NCI-H82 treated with DMSO at 0.1 percent for 48 hours (cell line): ENCODE measurements at regions not wholly inside any gene's neighbourhood (a gene's known extent, or its start where the extent isn't known, plus 50 kb on each side); places are given as distances from the start of the nearest gene placed in this dataset.

Experiments used
- DNase-seq: peaks from one replicate; lab custom pipeline; 2025; ENCODE audit not compliant: unreplicated experiment; lab: John Stamatoyannopoulos, UW

GRCh38 chr3:31137718-31138465, 243.4 kb upstream of the GADL1 start:
- no peak for DNase-seq

GRCh38 chr3:31140470-31140869, 246.0 kb upstream of the GADL1 start:
- DNase-seq, result no peak

DNA sequence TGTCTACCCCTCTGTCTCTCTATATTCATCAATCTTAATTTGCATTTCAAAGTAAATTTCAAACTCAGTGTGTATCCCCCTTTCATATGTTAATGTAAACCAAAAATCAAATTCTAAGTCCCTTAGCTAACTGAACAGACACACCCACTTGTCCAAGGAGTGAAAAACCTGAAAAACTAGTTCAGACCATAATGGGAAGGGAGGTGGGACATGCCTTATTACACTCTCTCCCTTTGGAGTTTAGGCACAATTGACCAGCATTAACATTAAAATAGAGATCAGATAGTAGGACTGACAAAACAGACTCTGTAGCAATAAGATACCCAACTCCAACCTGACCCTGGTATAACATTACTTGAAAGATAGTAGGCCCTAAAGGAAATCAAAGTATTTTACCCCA, 247.7 kb upstream of the GADL1 start:
- no peak for DNase-seq

DNA sequence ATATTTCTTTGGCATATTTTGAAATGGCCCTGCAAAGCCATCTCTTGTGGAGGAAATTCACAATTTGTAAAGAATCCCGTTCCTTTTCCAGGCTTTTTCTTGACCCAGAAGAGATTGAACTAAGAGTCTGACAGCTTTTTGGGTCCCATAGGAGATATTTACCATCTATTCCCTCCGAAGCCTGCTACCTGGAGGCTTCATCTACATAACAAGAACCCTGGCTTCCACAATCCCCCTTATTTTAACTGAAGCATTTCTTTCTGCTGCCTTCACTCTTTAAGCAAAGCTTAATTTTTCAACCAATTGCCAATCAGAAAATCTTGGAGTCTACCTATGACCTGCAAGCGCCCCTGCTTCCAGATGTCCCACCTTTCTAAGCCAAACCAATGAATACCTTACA, 248.1 kb upstream of the GADL1 start:
- no peak for DNase-seq

- no peak for DNase-seq
Observed at GRCh38 chr3:31145062-31145461, 250.6 kb upstream of the GADL1 start.

DNA sequence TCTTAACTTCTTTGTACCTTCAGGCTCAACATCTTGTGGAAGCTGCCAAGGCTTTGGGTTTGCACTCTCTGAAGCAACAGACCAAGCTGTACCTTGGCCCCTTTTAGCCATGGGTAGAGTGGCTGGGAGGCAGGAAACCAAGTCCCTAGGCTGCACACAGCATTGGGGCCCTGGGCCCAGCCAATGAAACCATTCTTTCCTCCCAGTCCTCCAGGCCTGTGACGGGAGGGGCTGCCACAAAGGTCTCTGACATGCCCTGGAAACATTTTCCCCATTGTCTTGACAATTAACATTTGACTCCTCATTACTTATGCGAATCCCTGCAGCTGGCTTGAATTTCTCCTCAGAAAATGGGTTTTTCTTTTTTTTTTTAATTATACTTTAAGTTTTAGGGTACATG, 253.1 kb upstream of the GADL1 start:
- DNase-seq, result no peak

- DNase-seq, result no peak
Observed at GRCh38 chr3:31157047-31157694, 262.7 kb upstream of the GADL1 start.

- no peak for DNase-seq
Observed at GRCh38 chr3:31157893-31158620, 263.6 kb upstream of the GADL1 start.

- no peak for DNase-seq
Observed at GRCh38 chr3:31159331-31160039, 265.0 kb upstream of the GADL1 start.

DNA sequence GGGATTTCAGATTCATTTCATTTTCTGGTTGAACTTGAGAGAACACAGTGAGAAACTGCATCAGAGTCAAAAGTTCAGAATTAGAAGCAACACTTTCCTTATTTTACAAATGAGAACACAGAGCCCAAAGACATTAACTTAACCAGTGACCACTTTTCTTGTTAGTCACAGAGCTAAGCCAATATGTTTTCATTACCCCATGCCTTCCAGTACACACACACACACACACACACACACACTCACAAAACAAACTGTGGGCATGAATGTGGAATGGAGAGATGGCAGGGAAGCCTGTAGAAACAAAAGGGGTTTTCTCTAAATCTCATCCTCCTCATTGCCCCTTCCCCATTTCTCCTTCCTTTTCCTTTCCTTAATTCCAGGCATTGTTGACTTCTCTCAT, 267.4 kb upstream of the GADL1 start:
- no peak for DNase-seq

GRCh38 chr3:31164381-31164780, 269.9 kb upstream of the GADL1 start:
- DNase-seq, result no peak

DNA sequence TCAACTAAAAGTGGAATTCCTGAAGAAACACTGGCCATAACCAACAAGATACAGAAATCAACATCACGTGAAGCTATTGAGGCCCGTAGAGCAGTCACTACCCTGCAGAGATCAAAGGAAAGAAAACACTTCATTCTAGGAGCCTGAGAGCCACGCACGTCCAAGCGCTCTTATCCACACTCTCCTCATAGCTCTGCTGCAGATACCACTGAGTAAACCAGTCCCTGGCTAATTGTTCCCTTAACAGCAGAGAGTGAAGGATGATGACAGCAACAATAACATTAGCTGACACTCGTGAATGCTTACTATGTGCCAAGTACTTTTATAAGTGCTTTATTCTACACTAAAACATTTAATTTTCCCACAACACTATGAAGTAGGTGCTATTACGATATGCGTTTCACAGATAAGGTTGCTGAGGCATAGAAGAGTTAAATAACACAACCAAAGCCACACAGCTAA, 271.0 kb upstream of the GADL1 start:
- DNase-seq, result no peak

GRCh38 chr3:31166249-31166885, 271.9 kb upstream of the GADL1 start:
- no peak for DNase-seq

DNA sequence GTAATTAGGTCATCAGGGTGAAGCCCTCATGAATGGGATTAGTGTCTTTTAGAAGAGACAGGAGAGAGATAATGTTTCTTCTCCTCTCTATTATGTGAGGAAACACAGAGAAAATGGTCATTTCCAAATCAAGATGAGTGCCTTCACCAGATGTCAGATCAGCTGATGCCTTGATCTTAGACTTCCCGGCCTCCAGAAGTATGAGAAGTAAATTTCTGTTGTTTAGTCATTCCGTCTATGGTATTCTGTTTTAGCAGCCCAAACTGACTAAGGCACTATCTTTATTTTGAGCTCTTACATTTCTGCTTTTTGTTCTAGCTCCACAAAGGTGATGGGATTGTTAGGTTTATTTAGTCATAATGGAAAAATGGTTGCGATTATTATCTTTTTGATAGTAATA, 273.2 kb upstream of the GADL1 start:
- DNase-seq, result no peak

GRCh38 chr3:31170932-31171670, 276.6 kb upstream of the GADL1 start:
- DNase-seq, result no peak

- DNase-seq, result no peak
Observed at GRCh38 chr3:31172336-31172735, 277.9 kb upstream of the GADL1 start.

DNA sequence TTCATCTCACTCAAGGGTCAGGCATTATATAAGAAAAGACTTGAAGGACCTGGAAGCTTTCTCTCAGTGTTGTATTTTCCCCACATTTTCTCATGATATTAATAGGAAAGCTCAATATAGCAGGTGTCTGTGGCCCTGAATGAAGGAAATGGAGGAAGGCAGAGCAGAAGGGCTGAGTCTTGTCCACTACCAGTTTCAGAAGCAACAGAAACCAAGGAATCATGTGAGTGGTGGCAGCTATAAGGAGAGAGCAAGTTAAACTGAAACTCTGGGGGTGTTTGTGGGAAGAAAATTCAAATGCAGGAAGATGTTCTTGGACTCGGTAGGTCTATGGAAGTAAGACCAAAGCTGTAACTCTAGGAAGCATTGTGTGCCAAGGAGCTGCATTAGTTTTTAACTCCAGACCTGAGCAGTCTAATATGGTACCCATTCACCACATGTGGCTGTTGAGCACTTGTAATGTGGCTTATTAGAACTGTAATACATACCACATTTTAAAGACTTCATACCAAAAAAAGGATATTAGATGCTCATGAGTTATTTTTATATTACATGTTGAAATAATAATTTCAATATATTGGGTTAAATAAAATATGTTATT, 278.8 kb upstream of the GADL1 start:
- DNase-seq, result no peak

DNA sequence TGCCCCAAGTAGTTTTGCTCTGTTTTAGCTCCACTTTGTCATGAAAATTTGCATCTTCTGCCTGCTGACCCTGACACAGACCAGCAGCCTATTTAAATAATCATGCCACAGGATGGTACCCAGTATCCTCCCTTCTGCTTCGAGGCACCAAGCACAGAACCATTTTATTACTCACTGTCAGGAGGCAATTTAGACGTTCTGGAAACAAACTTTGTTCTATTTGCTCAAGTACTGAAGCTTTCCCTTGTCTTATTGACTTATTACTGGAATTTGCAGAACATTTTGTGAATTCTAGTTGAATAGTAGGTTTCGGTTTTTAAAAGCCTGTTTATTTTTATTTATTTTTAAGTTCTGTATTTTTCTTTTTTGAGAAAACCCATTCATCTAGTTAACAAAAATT, 279.6 kb upstream of the GADL1 start:
- DNase-seq, result no peak

DNA sequence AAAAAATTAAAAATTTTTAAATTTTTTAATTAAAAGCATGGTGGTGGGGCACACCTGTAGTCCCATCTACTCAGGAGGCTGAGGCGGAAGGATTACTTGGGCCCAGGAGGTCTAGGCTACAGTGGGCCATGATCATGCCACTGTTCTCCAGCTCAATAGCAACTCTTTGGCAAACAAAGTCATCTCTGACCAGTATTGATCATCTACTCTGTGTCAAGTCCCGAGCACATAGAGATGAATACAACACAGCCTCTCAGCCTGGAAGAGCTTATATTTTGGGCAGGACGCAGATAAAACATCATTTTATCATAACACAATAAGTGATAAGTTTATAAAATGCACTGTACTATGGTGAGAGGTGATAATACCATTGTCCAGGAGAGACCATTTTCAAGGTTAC, 281.6 kb upstream of the GADL1 start:
- no peak for DNase-seq

DNA sequence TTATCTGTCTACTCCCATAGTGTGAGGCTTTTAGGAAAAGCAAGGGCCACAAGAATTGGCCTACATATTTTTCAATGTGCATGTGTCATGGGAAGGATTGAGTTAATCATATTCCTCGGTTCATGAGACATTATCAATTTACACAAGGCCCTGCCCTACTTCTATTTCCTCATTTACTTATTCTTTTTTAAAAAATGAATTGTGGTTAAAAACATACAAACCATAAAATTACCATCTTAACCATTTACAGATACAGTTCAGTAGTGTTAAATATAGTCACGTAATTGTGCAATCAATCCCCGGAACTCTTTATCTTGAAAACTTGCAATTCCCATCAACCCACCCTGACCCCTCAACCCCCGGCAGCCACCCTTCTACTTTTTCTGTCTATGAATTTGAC, 284.0 kb upstream of the GADL1 start:
- DNase-seq, result no peak
